ENCODE measurements at regions not wholly inside any gene's neighbourhood (a gene's known extent, or its start where the extent isn't known, plus 50 kb on each side); places are given as distances from the start of the nearest gene placed in this dataset.

DNA sequence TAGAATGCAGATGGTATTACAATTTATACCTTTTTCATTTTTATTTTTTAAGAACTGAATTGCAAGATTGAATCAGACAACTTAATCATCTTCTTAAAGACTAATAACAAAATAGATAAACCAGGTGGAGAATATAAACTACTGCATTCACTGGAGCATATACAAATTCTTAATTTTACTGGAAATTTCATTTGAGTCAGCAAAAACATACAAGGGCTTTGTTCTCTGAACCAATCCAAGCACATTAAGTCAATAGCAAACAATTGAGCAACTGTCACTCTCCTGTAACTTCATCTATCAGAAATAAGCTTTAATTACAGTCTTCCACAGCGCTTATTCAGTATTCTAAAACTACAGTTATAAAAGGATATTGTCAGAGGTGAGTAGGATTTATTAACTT is 167.4 kb upstream of the OBI1 start:
- TF ChIP-seq, protein P1, sequence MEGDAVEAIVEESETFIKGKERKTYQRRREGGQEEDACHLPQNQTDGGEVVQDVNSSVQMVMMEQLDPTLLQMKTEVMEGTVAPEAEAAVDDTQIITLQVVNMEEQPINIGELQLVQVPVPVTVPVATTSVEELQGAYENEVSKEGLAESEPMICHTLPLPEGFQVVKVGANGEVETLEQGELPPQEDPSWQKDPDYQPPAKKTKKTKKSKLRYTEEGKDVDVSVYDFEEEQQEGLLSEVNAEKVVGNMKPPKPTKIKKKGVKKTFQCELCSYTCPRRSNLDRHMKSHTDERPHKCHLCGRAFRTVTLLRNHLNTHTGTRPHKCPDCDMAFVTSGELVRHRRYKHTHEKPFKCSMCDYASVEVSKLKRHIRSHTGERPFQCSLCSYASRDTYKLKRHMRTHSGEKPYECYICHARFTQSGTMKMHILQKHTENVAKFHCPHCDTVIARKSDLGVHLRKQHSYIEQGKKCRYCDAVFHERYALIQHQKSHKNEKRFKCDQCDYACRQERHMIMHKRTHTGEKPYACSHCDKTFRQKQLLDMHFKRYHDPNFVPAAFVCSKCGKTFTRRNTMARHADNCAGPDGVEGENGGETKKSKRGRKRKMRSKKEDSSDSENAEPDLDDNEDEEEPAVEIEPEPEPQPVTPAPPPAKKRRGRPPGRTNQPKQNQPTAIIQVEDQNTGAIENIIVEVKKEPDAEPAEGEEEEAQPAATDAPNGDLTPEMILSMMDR (IDR thresholded peaks at IDR 0.05), result no peak
- TF ChIP-seq POLR2A (IDR thresholded peaks at IDR 0.05), result no peak
